ENCODE measurements at regions not wholly inside any gene's neighbourhood (a gene's known extent, or its start where the extent isn't known, plus 50 kb on each side); places are given as distances from the start of the nearest gene placed in this dataset.

GRCh38 chr5:6941631-6942030, 228.4 kb downstream of the TENT4A start:
- TF ChIP-seq POLR2AphosphoS5 (IDR thresholded peaks at IDR 0.05; ENCODE audit: low read depth, low read length) = no peak
- TF ChIP-seq POLR2A (IDR thresholded peaks at IDR 0.05; ENCODE audit: low read depth, low read length) = no peak

Measured in GM12892 (cell line).